Superior temporal gyrus (tissue), 1 donor: ENCODE measurements at regions not wholly inside any gene's neighbourhood (a gene's known extent, or its start where the extent isn't known, plus 50 kb on each side); places are given as distances from the start of the nearest gene placed in this dataset.
A peak's percentile ranks its signal among the peaks of the same experiment; 100 is the strongest.

Source experiments
- DNase-seq: peaks from one replicate; pipeline ENCODE4 v3.0.0-alpha.2; 2016; ENCODE audit errors: extremely low spot score

- no peak for DNase-seq
These were observed 184.1 kb upstream of the IVNS1ABP start for GRCh38 chr1:185501099-185501498.

DNA sequence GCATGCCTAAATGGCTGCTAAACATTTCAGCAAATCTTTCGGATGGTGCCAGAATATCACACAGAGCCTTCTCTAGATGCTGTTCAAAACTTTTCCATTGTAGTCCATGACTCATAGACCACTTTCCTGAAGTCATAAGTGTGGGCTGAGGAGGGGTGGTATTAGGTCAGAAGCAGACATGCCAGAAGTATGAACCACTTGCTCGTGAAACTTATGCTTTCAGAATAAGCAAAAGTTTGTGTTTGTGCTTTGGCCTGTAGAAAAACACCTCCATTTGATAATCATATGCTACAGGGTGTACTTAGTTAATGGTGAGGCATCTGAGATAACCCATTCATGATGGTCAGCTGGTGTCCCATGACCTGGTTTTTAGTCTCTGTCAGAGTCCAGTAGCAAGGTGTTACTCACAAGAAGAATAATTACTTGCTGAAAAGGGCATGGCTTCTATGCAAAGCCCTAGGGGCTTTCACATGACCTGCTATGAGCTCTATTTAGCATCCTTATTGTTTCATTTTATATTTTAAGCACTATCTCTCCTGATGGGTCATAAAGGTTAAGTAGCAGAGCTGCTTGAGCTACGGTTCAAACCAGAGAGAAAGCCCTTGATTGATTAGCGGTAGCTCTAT lies 183.1 kb upstream of the IVNS1ABP start:
- no peak for DNase-seq

DNA sequence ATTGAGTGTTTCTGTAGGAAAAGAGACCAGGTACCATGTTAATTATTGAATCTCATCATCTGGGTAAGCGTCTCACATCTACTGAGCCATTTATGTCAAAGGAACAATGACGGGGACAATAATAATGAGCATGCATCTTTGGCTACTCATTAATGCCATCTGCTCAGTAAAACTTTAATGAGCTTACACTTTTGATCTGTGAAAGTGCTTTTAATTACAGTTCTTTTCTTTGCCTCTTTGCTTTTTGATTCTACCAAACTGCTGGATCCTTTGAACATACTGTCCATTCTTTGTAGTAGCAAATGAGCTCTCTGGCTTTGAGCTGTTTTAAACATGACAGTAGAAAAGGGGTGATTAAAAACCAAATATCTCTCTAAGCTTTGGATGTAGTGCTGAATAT lies 181.2 kb upstream of the IVNS1ABP start:
- no peak for DNase-seq

- DNase-seq = no peak
These were observed 180.1 kb upstream of the IVNS1ABP start for GRCh38 chr1:185497177-185497576.

DNA sequence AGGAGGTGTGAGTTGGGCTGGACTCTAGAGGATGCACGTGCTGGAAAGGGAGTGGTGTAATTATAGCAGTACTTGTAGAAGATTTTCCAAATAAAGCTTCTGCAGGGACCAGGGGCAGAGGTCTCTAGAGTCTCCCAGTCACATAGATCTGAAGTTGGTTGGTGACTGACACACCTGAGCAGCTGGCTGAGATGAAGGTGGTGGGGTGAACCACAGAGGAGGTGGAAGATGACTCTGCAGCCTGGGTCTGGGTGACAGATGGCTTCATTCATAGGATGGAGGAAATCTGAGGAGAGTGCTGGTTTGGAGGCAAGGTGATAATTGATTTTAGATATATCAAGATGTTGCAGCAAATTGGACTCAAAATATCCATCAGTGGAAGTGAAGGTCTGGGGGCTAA lies 178.9 kb upstream of the IVNS1ABP start:
- DNase-seq = no peak

- DNase-seq = no peak
These were observed 178.0 kb upstream of the IVNS1ABP start for GRCh38 chr1:185495007-185495406.

- no peak for DNase-seq
These were observed 175.2 kb upstream of the IVNS1ABP start for GRCh38 chr1:185492089-185492825.

- no peak for DNase-seq
These were observed 174.6 kb upstream of the IVNS1ABP start for GRCh38 chr1:185491604-185492003.

DNA sequence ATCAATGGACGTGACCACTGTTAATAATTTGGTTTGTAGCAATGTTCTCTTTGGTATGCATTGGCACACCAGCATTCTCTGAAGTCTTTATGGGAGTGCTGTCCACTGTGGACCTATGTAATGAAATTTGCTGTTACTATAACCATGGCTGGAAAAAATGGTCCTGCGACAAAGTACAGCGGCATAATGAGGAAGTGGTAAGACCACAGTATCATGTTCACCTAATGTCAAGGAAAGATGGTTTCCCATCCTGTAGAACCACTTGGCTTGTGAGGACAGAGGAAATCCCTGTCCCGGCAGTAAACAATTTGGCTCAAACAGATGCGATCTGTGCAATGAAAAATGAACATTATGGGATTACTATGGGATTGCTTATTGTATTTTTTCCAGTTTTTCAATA lies 173.9 kb upstream of the IVNS1ABP start:
- DNase-seq = no peak

- DNase-seq = no peak
These were observed 172.4 kb upstream of the IVNS1ABP start for GRCh38 chr1:185489406-185489805.

DNA sequence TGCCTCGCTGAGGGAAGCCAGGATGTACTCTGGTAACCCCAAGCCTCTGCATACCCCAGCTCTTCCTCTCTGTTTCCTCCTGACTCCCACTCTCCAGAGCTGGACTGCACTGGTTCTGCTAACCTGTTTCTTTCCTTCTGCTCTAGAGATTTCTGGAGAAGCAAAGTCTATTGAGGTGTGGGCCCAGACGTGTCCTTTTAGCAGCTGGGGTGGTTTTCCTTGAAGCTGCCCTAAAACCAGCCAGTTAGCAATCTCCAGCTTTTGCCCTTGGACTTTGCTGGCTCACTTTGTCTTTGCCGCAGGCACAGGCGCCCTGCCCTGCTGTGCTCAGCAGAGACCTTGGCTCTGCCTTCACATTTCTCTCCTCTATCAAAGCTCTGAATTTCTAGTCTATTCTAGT lies 171.8 kb upstream of the IVNS1ABP start:
- no peak for DNase-seq

GRCh38 chr1:185487936-185488335 lies 170.9 kb upstream of the IVNS1ABP start:
- no peak for DNase-seq

GRCh38 chr1:185487026-185487425 lies 170.0 kb upstream of the IVNS1ABP start:
- no peak for DNase-seq

- DNase-seq = no peak
These were observed 169.3 kb upstream of the IVNS1ABP start for GRCh38 chr1:185486346-185486745.

DNA sequence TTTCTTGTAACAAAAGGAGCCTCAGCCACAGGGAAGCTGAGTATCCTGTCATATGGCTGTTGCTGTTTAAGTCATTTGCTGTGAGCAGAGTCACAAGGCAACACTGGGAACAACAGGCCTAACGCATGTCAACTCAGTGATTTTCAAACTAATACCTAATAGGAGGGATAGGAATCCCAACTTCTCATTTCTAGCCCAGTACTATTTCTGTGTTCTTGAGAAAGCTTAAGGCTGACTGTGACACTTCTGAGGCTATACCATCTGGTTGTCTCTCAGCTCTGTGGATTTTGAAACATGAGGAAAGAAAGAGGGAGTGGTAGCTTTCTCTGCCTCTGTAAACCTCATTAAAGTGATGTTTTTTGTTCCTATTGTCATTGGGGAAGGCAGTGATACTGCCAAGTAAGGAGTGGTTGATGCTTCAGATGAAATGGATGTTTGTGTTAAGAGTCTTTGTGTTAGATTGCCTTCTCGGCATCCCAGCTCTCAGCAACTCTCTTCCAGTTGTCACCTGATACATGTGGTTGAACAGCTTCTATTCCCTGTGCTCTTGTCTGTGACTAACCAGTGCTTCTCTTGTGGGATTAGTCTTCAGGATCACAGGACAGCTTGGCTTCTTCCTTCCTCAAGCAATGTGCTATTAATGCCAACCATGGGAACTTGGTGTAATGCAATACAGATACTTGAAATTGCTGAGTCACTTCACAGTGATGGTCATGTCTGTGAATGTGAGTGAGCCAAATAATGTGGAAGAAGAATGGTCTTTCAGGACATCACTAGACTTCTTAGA lies 166.8 kb upstream of the IVNS1ABP start:
- peak; percentile 47 for DNase-seq

DNA sequence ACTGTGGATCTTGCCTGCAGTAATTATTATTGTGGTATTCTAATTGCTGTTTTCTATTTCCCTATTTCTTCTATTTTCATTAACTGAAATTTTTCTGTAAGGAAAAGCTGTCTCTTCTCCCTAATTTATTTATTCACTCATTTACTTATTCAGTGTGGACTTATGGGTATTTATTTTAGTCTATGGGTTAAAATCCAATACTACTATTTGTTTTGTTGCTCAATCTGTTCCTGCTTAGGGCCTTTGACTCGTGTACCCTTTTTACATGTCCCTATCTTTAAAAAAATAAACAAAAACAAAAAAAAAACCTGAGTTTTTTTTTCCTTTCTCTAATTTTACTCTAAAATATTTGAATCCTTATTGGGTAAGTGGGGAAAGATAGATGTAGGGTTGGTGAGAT lies 166.2 kb upstream of the IVNS1ABP start:
- DNase-seq = no peak

DNA sequence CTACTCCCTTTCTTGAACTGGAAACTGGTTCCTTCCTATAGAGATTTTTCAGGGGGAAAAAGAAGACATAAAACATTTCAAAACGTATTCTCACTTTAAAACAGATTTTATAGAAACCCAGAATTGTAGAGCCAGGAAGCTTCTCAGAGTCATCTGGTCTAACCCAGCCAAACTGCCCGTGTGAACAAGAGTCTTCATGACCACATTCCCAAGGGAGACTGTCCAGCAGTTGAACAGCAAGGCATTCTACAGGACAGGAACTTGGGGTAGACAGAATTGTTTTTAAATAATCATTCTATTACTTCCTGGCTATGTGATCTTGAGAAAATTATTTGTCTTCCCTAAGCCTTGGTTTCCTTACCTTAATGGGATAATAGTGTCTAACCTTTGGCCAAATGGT lies 163.5 kb upstream of the IVNS1ABP start:
- no peak for DNase-seq

DNA sequence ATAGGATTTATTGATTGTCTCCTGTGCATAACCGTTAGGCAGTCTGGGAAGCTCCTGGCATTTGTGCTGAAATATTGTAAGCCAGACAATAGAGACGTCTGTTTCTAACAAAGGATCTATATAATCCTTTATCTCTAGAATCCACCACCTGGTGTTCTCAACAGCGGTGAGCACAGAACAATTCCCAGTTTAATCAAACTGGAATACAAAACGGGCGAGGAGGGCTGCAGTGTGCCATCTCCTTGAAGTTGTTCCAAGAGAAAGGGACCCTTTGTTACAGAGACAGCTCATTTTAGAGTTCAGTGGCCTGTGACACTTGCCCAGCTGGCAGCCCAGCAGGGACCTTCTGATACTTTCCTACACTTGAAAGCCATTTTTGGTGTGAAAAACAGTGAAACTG lies 162.8 kb upstream of the IVNS1ABP start:
- peak; percentile 36 for DNase-seq

GRCh38 chr1:185478877-185479276 lies 161.8 kb upstream of the IVNS1ABP start:
- no peak for DNase-seq

GRCh38 chr1:185477638-185478580 lies 160.9 kb upstream of the IVNS1ABP start:
- no peak for DNase-seq

- no peak for DNase-seq
These were observed 157.6 kb upstream of the IVNS1ABP start for GRCh38 chr1:185474440-185475149.
